ENCODE measurements at regions not wholly inside any gene's neighbourhood (a gene's known extent, or its start where the extent isn't known, plus 50 kb on each side); places are given as distances from the start of the nearest gene placed in this dataset.

- ChIA-PET CTCF (no interaction called here), POLR2A (ENCODE audit: unreplicated experiment) (no interaction called here)
- DNase-seq: no peak
- Histone ChIP-seq H4K5ac (ENCODE audit: low read depth, low read length) (no peak overlapping the region), H2AFZ (replicated peaks; ENCODE audit: low read length, poor library complexity) (no peak overlapping the region), H3K4me3 (ENCODE audit: insufficient read depth, low read depth, low read length) (no peak overlapping the region), H3K9ac (ENCODE audit: low read depth, low read length) (no peak overlapping the region), H3K9me1 (ENCODE audit: insufficient read depth, low read length) (no peaks in the 10 kb centered on the region), H3K4ac (ENCODE audit: low read depth, low read length) (no peak overlapping the region), H2AK5ac (ENCODE audit: low read depth, low read length) (no peak overlapping the region), H3K4me1 (ENCODE audit: control insufficient read depth, insufficient read depth, low read length) (no peaks in the 10 kb centered on the region), H4K8ac (ENCODE audit: low read depth in 2 of 2, low read length in 2 of 2) (no peak overlapping the region), H3K9me3 (ENCODE audit: control insufficient read depth, insufficient read depth, low read length) (no peaks in the 10 kb centered on the region), H2BK20ac (ENCODE audit: low read depth, low read length) (no peak overlapping the region), H4K20me1 (ENCODE audit: insufficient read depth, low read length) (no peaks in the 10 kb centered on the region), H3K14ac (replicated peaks; ENCODE audit: low read depth, low read length) (no peak overlapping the region), H3K36me3 (ENCODE audit: control insufficient read depth, insufficient read depth, low read length) (no peaks in the 10 kb centered on the region), H3K18ac (ENCODE audit: low read depth, low read length) (no peak overlapping the region), H2AK9ac (replicated peaks; ENCODE audit: low read depth, low read length, poor library complexity) (no peak overlapping the region), H3K23ac (ENCODE audit: low read depth, low read length) (no peak overlapping the region), H3K56ac (ENCODE audit: extremely low read depth, insufficient read depth, low read length) (no peak overlapping the region), H2BK120ac (ENCODE audit: low read depth, low read length) (no peak overlapping the region), H4K91ac (ENCODE audit: insufficient read depth, low read depth, low read length) (no peak overlapping the region), H3K79me1 (ENCODE audit: low read depth in 1 of 2, low read length in 2 of 2) (no peaks in the 10 kb centered on the region), H3K4me2 (ENCODE audit: low read depth, low read length) (no peak overlapping the region), H2BK5ac (ENCODE audit: low read depth, low read length, poor library complexity, severe bottlenecking) (no peak overlapping the region), H2BK15ac (ENCODE audit: low read depth, low read length) (no peak overlapping the region), H3K27me3 (ENCODE audit: control insufficient read depth, insufficient read depth, low read length) (no peaks in the 10 kb centered on the region), H3K27ac (ENCODE audit: insufficient read depth, low read length) (no peak overlapping the region)
- ATAC-seq (ENCODE audit: low read depth): no peak
- WGBS, 2 experiments (ENCODE audit: extremely low coverage in 2 of 2, insufficient read length in 1 of 2): no CpG with 5 or more reads among the region's 5 CpGs
- in situ Hi-C loops (cut with MboI; ENCODE audit: low sequenced_read_pairs) (no loop called here), dilution Hi-C loops (cut with HindIII; ENCODE audit: low sequenced_read_pairs, unreplicated experiment) (no loop called here), intact Hi-C loops (cut with micrococcal nuclease) (no loop called here)
- TF ChIP-seq MAFK (IDR thresholded peaks at IDR 0.05; ENCODE audit: low read depth, low read length) (no peak), CHD1 (IDR thresholded peaks at IDR 0.05; ENCODE audit: low read depth, low read length) (no peak), BHLHE40 (IDR thresholded peaks at IDR 0.05; ENCODE audit: low read depth, low read length) (no peak), ELK1 (IDR thresholded peaks at IDR 0.05; ENCODE audit: borderline replicate concordance, low read depth, low read length) (no peak), MXI1 (IDR thresholded peaks at IDR 0.05; ENCODE audit: borderline replicate concordance, low read depth, low read length) (no peak), CEBPB (IDR thresholded peaks at IDR 0.05; ENCODE audit: low read depth, low read length) (no peak), CTCF (conservative IDR thresholded peaks at IDR 0.05; ENCODE audit: low read depth, low read length) (no peak), RFX5 (IDR thresholded peaks at IDR 0.05; ENCODE audit: low read depth, low read length) (no peak), SMC3 (IDR thresholded peaks at IDR 0.05; ENCODE audit: low read depth, low read length) (no peak), MAZ (IDR thresholded peaks at IDR 0.05; ENCODE audit: borderline replicate concordance, low read depth, low read length) (no peak), RCOR1 (IDR thresholded peaks at IDR 0.05; ENCODE audit: insufficient replicate concordance, low read length) (no peak), USF2 (IDR thresholded peaks at IDR 0.05; ENCODE audit: low read depth, low read length) (no peak), NFE2L2 (IDR thresholded peaks at IDR 0.05; ENCODE audit: low read depth, low read length) (no peak), RAD21 (IDR thresholded peaks at IDR 0.05; ENCODE audit: low read length) (no peak)
- no TSS peak for BruUV-seq (replicated peaks)
These were observed 228.9 kb downstream of the TTC8 start for GRCh38 chr14:89053303-89053702.

Measured in IMR-90 (cell line).